SW 1271 (cell line): ENCODE measurements at regions not wholly inside any gene's neighbourhood (a gene's known extent, or its start where the extent isn't known, plus 50 kb on each side); places are given as distances from the start of the nearest gene placed in this dataset.

ENCODE experiments used
- DNase-seq, 2 experiments: peaks; one replicate each; lab custom pipeline; 2025; lab: John Stamatoyannopoulos, UW

DNA sequence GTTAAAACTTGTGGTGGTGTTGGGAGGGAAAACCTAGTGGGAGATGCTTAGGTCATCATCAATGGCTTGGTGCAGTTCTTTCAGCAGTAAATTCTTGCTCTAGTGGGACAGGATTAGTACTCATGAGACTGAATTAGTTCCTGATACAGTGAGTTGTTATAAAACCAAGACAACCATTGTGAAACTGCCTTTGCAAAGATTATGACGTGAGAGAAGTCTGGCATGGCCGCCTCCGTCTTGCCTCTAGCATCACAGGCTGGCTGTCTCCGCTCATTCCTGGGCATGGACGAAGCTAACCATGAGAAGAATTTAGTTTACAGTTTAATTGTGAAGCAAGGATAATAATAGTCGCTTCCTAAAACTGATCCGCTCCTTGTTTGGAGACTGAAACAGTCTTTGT, 186.4 kb downstream of the KIF20B start:
- no peak for DNase-seq

DNA sequence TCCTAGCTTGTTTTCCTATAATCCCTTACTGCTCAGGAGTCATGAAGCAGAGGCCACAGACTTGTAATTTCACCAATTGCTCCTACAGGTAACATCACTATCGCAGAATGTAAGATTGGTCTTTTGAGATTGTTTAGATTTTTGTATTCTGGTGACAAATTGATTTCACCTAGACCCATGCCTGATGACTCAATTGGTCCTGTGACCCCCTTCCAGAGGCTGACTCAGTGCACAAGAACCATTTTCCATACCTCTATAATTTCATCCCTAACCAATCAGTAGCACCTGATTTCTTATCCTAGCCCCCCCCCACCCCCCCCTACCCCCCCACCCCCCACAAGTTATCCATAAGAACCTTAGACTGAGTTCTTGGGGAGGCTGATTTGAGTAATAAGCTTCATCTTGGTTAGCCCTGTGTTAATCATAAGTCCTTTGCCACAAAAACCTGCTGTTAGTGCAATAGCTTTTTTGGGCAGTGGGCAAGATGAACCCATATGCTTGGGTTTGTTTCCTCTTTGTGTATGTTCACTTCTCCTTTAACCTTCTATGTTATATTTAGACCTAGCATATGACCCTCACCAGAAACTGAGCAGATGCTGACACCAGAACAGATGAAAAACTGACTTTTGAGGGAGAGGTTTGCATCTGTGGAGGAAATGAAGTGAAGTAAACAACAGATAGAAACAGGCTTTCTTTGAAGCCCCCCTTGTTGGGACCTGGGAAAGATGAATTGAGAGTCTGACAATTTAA, 187.1 kb downstream of the KIF20B start:
- no peak for DNase-seq

- DNase-seq = no peak
These were observed 188.2 kb downstream of the KIF20B start for GRCh38 chr10:89889606-89890005.

GRCh38 chr10:89891006-89891535, 189.7 kb downstream of the KIF20B start:
- DNase-seq = no peak

- no peak for DNase-seq
These were observed 192.7 kb downstream of the KIF20B start for GRCh38 chr10:89894051-89894450.

DNA sequence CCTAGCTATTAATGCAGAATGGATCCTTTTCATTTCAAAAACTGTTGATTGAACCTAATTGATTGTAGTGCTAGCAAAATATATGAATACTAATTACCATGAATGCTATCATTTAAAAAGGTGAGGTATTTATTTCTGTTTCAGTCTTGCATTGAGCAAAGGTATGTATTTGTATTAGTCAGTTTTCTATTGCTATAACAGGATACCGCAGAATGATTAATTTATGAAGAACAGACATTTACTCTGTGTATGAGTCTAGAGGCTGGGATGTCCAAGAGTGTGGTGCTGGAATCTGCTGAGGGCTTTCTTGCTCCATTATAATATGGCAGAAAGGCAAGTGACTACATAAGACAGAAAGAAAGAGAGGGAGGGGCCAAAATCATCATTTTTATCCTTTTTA, 199.2 kb downstream of the KIF20B start:
- no peak for DNase-seq

- DNase-seq = no peak
These were observed 200.5 kb downstream of the KIF20B start for GRCh38 chr10:89901895-89902294.

DNA sequence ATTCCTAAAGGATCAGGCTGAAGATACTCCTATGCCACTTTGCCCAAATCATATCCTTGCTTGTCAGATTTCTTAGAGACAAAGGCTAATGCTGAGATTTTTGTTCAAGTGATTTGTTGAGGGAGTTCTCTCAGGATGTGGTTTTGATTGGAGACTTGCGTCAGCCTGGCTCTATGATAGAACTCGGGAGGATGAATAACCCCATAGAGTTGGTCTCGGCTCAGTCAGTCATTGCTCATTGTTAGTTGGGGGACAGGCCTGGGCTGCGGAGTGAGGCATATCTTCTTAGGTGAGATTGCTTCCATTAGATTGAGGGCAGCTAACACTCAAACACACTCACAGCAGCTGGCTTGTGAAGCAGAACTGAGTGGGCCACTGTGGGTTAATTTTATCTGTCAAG, 203.4 kb downstream of the KIF20B start:
- DNase-seq = no peak

GRCh38 chr10:89909752-89910151, 208.4 kb downstream of the KIF20B start:
- DNase-seq = no peak

GRCh38 chr10:89915021-89915420, 213.6 kb downstream of the KIF20B start:
- no peak for DNase-seq

DNA sequence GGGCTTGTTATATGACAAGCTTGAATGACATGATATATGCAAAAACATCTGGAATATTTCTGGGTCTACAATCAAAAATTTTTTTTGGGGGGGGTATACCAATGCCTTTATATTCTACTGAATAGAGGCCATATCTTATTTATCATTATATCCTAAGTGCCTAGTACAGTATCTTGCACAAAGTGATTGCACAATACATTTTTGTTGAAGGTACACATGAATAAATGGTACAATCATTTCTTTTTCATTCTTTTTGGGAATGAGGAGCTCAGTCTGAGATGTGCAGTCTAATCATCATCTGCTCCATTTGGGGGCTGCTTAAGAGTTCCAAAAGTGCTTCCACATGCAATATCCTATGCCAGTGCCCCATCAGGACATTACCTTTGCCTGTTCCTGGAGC, 214.6 kb downstream of the KIF20B start:
- DNase-seq = no peak

- DNase-seq = no peak
These were observed 215.3 kb downstream of the KIF20B start for GRCh38 chr10:89916468-89917215.

GRCh38 chr10:89921403-89921802, 220.0 kb downstream of the KIF20B start:
- no peak for DNase-seq

GRCh38 chr10:89923661-89924060, 222.3 kb downstream of the KIF20B start:
- DNase-seq = no peak

- no peak for DNase-seq
These were observed 222.9 kb downstream of the KIF20B start for GRCh38 chr10:89924261-89924660.

DNA sequence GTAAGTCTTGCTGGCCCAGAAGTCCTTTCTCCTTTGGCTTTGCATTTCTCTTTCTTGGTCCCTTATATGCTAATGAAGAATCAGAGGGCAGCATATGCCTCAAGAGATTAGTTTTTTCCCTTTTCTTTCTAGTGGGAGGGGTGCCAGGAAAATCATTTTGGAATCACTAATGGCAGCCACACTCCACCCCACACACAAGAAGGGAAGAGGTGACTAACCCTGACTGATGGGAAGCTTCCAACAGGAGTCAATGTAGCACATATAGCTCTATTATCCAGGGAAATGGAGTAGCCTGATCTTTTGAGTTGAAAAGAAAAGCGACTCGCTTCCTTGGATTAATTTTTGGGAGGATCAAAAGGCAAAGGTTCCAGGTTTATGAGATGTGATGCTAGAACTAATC, 225.3 kb downstream of the KIF20B start:
- no peak for DNase-seq

GRCh38 chr10:89929282-89930026, 228.1 kb downstream of the KIF20B start:
- DNase-seq = no peak

DNA sequence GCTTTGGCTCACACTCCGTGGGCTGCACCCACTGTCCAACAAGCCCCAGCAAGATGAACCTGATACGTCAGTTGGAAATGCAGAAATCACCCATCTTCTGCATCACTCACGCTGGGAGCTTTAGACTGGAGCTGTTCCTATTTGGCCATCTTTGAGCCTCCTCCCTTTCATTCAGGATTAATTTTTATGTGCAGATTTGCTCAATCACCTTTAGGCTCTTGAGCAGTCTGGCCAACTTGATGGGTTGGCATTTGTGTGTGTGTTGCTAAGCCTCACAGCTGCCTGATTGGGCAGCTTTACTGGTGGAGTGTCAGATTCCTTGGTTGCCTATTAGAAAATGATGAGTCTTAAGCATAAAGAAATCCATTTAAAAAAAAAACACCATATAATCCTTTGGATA, 236.1 kb downstream of the KIF20B start:
- no peak for DNase-seq

GRCh38 chr10:89940076-89940475, 238.7 kb downstream of the KIF20B start:
- no peak for DNase-seq

DNA sequence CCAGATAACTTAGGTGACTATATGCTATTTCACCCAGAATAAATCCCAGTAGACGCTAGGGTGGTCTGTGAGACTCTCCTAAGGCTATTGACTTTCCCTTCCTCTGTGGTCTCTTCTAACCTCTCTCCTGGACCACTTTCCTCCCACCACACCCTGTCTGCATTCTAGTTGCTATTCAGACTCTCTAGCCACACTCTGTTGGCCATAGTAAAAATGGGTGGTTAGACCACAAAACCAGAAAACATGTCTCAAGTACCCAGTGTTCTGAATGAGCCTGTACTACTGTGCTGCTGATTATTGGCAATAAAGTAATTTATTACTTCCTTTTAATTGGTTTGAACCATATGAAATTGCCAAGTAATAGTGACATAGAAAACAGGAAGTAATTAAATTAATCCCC, 240.8 kb downstream of the KIF20B start:
- no peak for DNase-seq

- DNase-seq = no peak
These were observed 242.7 kb downstream of the KIF20B start for GRCh38 chr10:89944138-89944537.

DNA sequence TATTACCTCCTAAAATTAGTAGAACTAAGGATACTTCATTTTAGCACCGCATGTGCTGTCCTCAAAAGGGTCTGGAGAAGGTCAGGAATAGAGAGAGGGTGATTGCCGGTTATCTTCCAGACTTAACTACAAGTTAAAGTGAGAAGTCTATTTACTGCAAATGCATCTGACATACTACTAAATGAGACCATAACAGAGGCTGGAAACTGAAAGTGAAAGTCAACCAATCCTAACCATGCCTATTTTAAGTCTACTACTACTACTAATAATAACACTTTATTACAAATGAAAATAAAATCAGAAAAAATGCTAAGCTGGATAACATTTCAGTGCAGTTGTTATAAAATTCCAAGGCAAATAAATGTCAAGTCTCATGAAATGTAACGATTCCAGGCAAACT, 244.7 kb downstream of the KIF20B start:
- DNase-seq = no peak

GRCh38 chr10:89949496-89949895, 248.1 kb downstream of the KIF20B start:
- DNase-seq = no peak
